ENCODE measurements at regions not wholly inside any gene's neighbourhood (a gene's known extent, or its start where the extent isn't known, plus 50 kb on each side); places are given as distances from the start of the nearest gene placed in this dataset.

DNA sequence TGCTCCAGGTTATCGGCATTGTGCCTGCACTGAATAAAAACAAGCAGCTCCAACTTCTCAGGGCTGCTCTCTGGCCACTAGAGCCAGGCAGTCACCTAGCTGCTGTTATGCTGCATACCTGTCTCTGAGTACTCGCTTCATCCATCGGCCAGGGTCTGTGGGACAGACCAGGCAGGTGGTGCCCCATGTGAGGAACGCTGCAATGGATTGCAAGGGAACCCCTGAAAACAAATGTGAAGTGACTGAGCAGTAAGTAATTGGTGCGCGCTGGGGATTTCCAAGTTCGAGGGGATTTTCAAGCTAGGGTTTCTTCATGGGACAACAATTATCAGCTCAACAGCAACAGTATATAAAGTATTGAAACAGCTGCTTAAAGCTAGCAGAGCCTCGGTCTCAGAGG lies 965.3 kb downstream of the AACS start:
- CTCF ChIA-PET (ENCODE audit: partially characterized antibody) = no interaction called here
- Histone ChIP-seq H3K14ac (ENCODE audit: insufficient read length) (no peak overlapping the region), H3K4me2 (ENCODE audit: insufficient read depth in 1 of 2, low read depth in 2 of 2, low read length in 2 of 2) (no peak overlapping the region), H2AK5ac (ENCODE audit: low read depth, low read length) (no peak overlapping the region), H3K4me1 (replicated peaks in 1 of 4; ENCODE audit: control insufficient read depth in 3 of 4, insufficient read depth in 4 of 4, low read length in 3 of 4) (no peaks in the 10 kb centered on the region), H3K23ac (ENCODE audit: insufficient read length) (no peak overlapping the region), H2AFZ (ENCODE audit: low read length) (no peak overlapping the region), H3K4ac (replicated peaks; ENCODE audit: insufficient read length, low read depth, low read length) (no peak overlapping the region), H3K18ac (ENCODE audit: extremely low read depth, low read length) (no peak overlapping the region), H2BK12ac (ENCODE audit: low read depth, low read length) (no peak overlapping the region), H3K27ac (ENCODE audit: low read depth, low read length) (no peak overlapping the region), H3K79me2 (ENCODE audit: control insufficient read depth in 1 of 2, insufficient read depth in 2 of 2, low read length in 2 of 2) (no peaks in the 10 kb centered on the region), H2BK20ac (ENCODE audit: low read length) (no peak overlapping the region), H2BK120ac (replicated peaks; ENCODE audit: low read depth, low read length) (no peak overlapping the region), H3K56ac (replicated peaks; ENCODE audit: insufficient read length, low read depth, low read length) (no peak overlapping the region), H2BK5ac (ENCODE audit: low read depth, low read length) (no peak overlapping the region), H3K36me3 (ENCODE audit: control insufficient read depth in 2 of 4, insufficient read depth in 4 of 4, low read length in 3 of 4) (no peaks in the 10 kb centered on the region), H4K8ac (ENCODE audit: extremely low read depth, insufficient read depth, low read length) (no peak overlapping the region), H3K9me3 (ENCODE audit: insufficient read depth in 2 of 2, low read depth in 1 of 2, low read length in 1 of 2) (no peaks in the 10 kb centered on the region), H3K4me3 (ENCODE audit: extremely low read depth in 1 of 4, insufficient read depth in 2 of 4, low read depth in 3 of 4, low read length in 4 of 4) (no peak overlapping the region), H3K79me1 (ENCODE audit: low read depth, low read length) (no peaks in the 10 kb centered on the region), H4K20me1 (replicated peaks in 1 of 2; ENCODE audit: control insufficient read depth in 1 of 2, insufficient read depth in 2 of 2, low read length in 2 of 2) (no peaks in the 10 kb centered on the region), H3K27me3 (replicated peaks in 1 of 4; ENCODE audit: control insufficient read depth in 3 of 4, extremely low read depth in 1 of 4, insufficient read depth in 3 of 4, low read length in 3 of 4) (no peaks in the 10 kb centered on the region), H3K9ac (replicated peaks in 1 of 4; ENCODE audit: extremely low read depth in 1 of 4, low read depth in 3 of 4, low read length in 3 of 4) (no peak overlapping the region), H4K5ac (ENCODE audit: insufficient read length, low read depth, low read length) (no peak overlapping the region), H2BK15ac (ENCODE audit: low read length) (no peak overlapping the region), H3K23me2 (ENCODE audit: low read depth, low read length) (no peaks in the 10 kb centered on the region), H4K91ac (replicated peaks; ENCODE audit: insufficient read length, low read length) (no peak overlapping the region)
- DNase-seq (ENCODE audit: low read depth in 1 of 2, low spot score in 2 of 2) (no peak), FAIRE-seq (no peak)
- POLR2A ChIA-PET (ENCODE audit: partially characterized antibody) = no interaction called here
- WGBS, 2 experiments (ENCODE audit: extremely low coverage in 1 of 2, insufficient coverage in 1 of 2, insufficient read length in 1 of 2, insufficient replicate concordance in 2 of 2, low coverage in 1 of 2, low lambda C conversion rate in 2 of 2, missing lambda C conversion rate in 1 of 2) = 89% methylated on average over 8 of the region's 8 CpGs; no CpG with 5 or more reads in 1 of the 2 experiments
- no peak for TF ChIP-seq CTCF (IDR thresholded peaks at IDR 0.05; ENCODE audit: control extremely low read depth in 1 of 3, insufficient read depth in 1 of 3, low read depth in 1 of 3, low read length in 3 of 3)
- no peak for TF ChIP-seq TEAD4 (IDR thresholded peaks at IDR 0.05; ENCODE audit: low read depth, low read length)
- TF ChIP-seq CHD1 (IDR thresholded peaks at IDR 0.05; ENCODE audit: low read depth, low read length) = no peak
- no peak for TF ChIP-seq EP300 (IDR thresholded peaks at IDR 0.05; ENCODE audit: borderline replicate concordance in 1 of 2, low read depth in 2 of 2, low read length in 2 of 2)
- no peak for TF ChIP-seq SAP30 (IDR thresholded peaks at IDR 0.05; ENCODE audit: insufficient read depth, insufficient replicate concordance, low read length)
- no peak for TF ChIP-seq SP1 (IDR thresholded peaks at IDR 0.05; ENCODE audit: low read depth, low read length)
- TF ChIP-seq, protein P1, sequence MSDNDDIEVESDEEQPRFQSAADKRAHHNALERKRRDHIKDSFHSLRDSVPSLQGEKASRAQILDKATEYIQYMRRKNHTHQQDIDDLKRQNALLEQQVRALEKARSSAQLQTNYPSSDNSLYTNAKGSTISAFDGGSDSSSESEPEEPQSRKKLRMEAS (IDR thresholded peaks at IDR 0.05) = no peak
- no peak for TF ChIP-seq KDM1A (IDR thresholded peaks at IDR 0.05; ENCODE audit: borderline replicate concordance, low read length)
- TF ChIP-seq, protein P2, sequence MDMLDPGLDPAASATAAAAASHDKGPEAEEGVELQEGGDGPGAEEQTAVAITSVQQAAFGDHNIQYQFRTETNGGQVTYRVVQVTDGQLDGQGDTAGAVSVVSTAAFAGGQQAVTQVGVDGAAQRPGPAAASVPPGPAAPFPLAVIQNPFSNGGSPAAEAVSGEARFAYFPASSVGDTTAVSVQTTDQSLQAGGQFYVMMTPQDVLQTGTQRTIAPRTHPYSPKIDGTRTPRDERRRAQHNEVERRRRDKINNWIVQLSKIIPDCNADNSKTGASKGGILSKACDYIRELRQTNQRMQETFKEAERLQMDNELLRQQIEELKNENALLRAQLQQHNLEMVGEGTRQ (IDR thresholded peaks at IDR 0.05; ENCODE audit: low read length) = no peak
- no peak for TF ChIP-seq EGR1 (IDR thresholded peaks at IDR 0.05; ENCODE audit: borderline replicate concordance, low read depth, low read length)
- no peak for TF ChIP-seq JUN (IDR thresholded peaks at IDR 0.05; ENCODE audit: low read depth, low read length)
